OCI-LY1 (cell line): ENCODE measurements at regions not wholly inside any gene's neighbourhood (a gene's known extent, or its start where the extent isn't known, plus 50 kb on each side); places are given as distances from the start of the nearest gene placed in this dataset.

Experiments
- H2AFZ ChIP-seq: fragments of 200-600 bp; sonication (generic), shearing (Covaris generic); 2 replicates; pipeline ENCODE4 v1.6.0; 2014; ENCODE audit warnings: antibody characterized with exemption, mild to moderate bottlenecking, low read length
- H3F3A ChIP-seq: fragments of 200-600 bp; sonication (generic), shearing (Covaris generic); 2 replicates; pipeline ENCODE4 v1.6.0; 2014; ENCODE audit warnings: mild to moderate bottlenecking, antibody characterized with exemption, low read length, moderate library complexity; ENCODE audit not compliant: insufficient read depth
- H3K27ac ChIP-seq: fragments of 200-600 bp; sonication (generic); 2 replicates; pipeline ENCODE4 v1.5.1; 2014; ENCODE audit warnings: low read length, mixed run types, mild to moderate bottlenecking, low read depth; ENCODE audit not compliant: poor library complexity, severe bottlenecking
- H3K27me3 ChIP-seq: fragments of 200-600 bp; sonication (generic); 2 replicates; pipeline ENCODE4 v1.6.0; 2014; ENCODE audit warnings: antibody characterized with exemption, mild to moderate bottlenecking, low read length, moderate library complexity; ENCODE audit not compliant: insufficient read depth
- H3K36me3 ChIP-seq: fragments of 200-600 bp; sonication (generic); 2 replicates; pipeline ENCODE4 v1.6.1; 2014; ENCODE audit warnings: mild to moderate bottlenecking, antibody characterized with exemption, low read length, moderate library complexity, mixed read lengths; ENCODE audit not compliant: insufficient read depth
- H3K4me1 ChIP-seq: fragments of 200-600 bp; sonication (generic); 2 replicates; pipeline ENCODE4 v1.5.1; 2014; ENCODE audit warnings: mild to moderate bottlenecking, low read length, moderate library complexity; ENCODE audit not compliant: insufficient read depth, severe bottlenecking
- H3K4me2 ChIP-seq: fragments of 200-600 bp; sonication (generic), shearing (Covaris generic); 2 replicates; pipeline ENCODE4 v1.6.1; 2014; ENCODE audit warnings: low read length
- H3K4me3 ChIP-seq: fragments of 200-600 bp; sonication (generic); 2 replicates; pipeline ENCODE4 v1.5.1; 2014; ENCODE audit warnings: low read length, low read depth, mild to moderate bottlenecking, mixed read lengths; ENCODE audit not compliant: poor library complexity, severe bottlenecking
- H3K79me2 ChIP-seq: fragments of 200-600 bp; shearing (Covaris generic); 2 replicates; pipeline ENCODE4 v1.6.1; 2016; ENCODE audit warnings: mixed run types, low read length, mixed read lengths; ENCODE audit not compliant: insufficient read depth
- H3K9ac ChIP-seq: fragments of 200-600 bp; sonication (generic), shearing (Covaris generic); 2 replicates; pipeline ENCODE4 v1.6.1; 2014; ENCODE audit warnings: mild to moderate bottlenecking, low read length, mixed read lengths
- H3K9me2 ChIP-seq: fragments of 200-600 bp; sonication (generic), shearing (Covaris generic); 2 replicates; pipeline ENCODE4 v1.6.1; 2014; ENCODE audit warnings: low read depth, mild to moderate bottlenecking, low read length, mixed read lengths
- H3K9me3 ChIP-seq: fragments of 200-600 bp; shearing (Covaris generic); 2 replicates; pipeline ENCODE4 v1.6.1; 2014; ENCODE audit warnings: low read length, mixed read lengths
- H4K20me1 ChIP-seq: fragments of 200-600 bp; sonication (generic), shearing (Covaris generic); 2 replicates; pipeline ENCODE4 v1.6.0; 2016; ENCODE audit warnings: mild to moderate bottlenecking, low read length; ENCODE audit not compliant: insufficient read depth
- CTCF ChIP-seq: fragments of 200-600 bp; sonication (generic), shearing (Covaris generic); IDR thresholded peaks from 2 replicates; pipeline ENCODE4 v1.5.1; 2017; ENCODE audit warnings: mild to moderate bottlenecking, antibody characterized with exemption, low read length, moderate library complexity, mixed read lengths
- EZH2 ChIP-seq: fragments of 200-600 bp; sonication (generic), shearing (Covaris generic); IDR thresholded peaks from 2 replicates; pipeline ENCODE4 v1.8.0; 2017; ENCODE audit warnings: borderline replicate concordance, mixed run types, mild to moderate bottlenecking, antibody characterized with exemption, low read length, moderate library complexity, mixed read lengths

GRCh38 chr11:110019675-110020074 lies 73.5 kb upstream of the ZC3H12C start:
- Histone ChIP-seq H3K27ac (no peak overlapping the region), H2AFZ (no peak overlapping the region), H4K20me1 (no peaks in the 10 kb centered on the region), H3K4me1 (no peaks in the 10 kb centered on the region), H3K9ac (no peak overlapping the region), H3K9me3 (no peaks in the 10 kb centered on the region), H3K9me2 (no peaks in the 10 kb centered on the region), H3K36me3 (no peaks in the 10 kb centered on the region), H3K27me3 (no peaks in the 10 kb centered on the region), H3K4me3 (no peak overlapping the region), H3F3A (no peaks in the 10 kb centered on the region), H3K4me2 (no peak overlapping the region), H3K79me2 (no peaks in the 10 kb centered on the region)
- no peak for TF ChIP-seq EZH2
- no peak for TF ChIP-seq CTCF

GRCh38 chr11:110022548-110022947 lies 70.6 kb upstream of the ZC3H12C start:
- Histone ChIP-seq H3K9ac (no peak overlapping the region), H4K20me1 (no peaks in the 10 kb centered on the region), H2AFZ (no peak overlapping the region), H3K79me2 (no peaks in the 10 kb centered on the region), H3K9me2 (no peaks in the 10 kb centered on the region), H3K36me3 (no peaks in the 10 kb centered on the region), H3K9me3 (no peaks in the 10 kb centered on the region), H3K4me3 (no peak overlapping the region), H3K4me1 (no peaks in the 10 kb centered on the region), H3K27ac (no peak overlapping the region), H3F3A (no peaks in the 10 kb centered on the region), H3K27me3 (no peaks in the 10 kb centered on the region), H3K4me2 (no peak overlapping the region)
- TF ChIP-seq EZH2 = no peak

- H3K9me3 ChIP-seq = no peaks in the 10 kb centered on the region
- no peak overlapping the region for H3K4me3 ChIP-seq
- no peaks in the 10 kb centered on the region for H3K9me2 ChIP-seq
- TF ChIP-seq EZH2 (no peak), CTCF (no peak)
- no peaks in the 10 kb centered on the region for H3K79me2 ChIP-seq
- H3K36me3 ChIP-seq = no peaks in the 10 kb centered on the region
- no peaks in the 10 kb centered on the region for H3F3A ChIP-seq
- H3K27ac ChIP-seq = no peak overlapping the region
- H3K4me1 ChIP-seq = no peaks in the 10 kb centered on the region
- H3K27me3 ChIP-seq = no peaks in the 10 kb centered on the region
- no peak overlapping the region for H3K4me2 ChIP-seq
- H3K9ac ChIP-seq = no peak overlapping the region
- no peaks in the 10 kb centered on the region for H4K20me1 ChIP-seq
- H2AFZ ChIP-seq = no peak overlapping the region
Observed at GRCh38 chr11:110023711-110024110, 69.5 kb upstream of the ZC3H12C start.

GRCh38 chr11:110026858-110027626 lies 66.2 kb upstream of the ZC3H12C start:
- H3K9ac ChIP-seq = no peak overlapping the region
- no peaks in the 10 kb centered on the region for H3K79me2 ChIP-seq
- H3K27me3 ChIP-seq = no peaks in the 10 kb centered on the region
- no peaks in the 10 kb centered on the region for H3K9me2 ChIP-seq
- no peaks in the 10 kb centered on the region for H3K9me3 ChIP-seq
- no peak overlapping the region for H2AFZ ChIP-seq
- no peak overlapping the region for H3K4me2 ChIP-seq
- H3K27ac ChIP-seq = no peak overlapping the region
- no peaks in the 10 kb centered on the region for H3K4me1 ChIP-seq
- H3F3A ChIP-seq = no peaks in the 10 kb centered on the region
- no peaks in the 10 kb centered on the region for H4K20me1 ChIP-seq
- no peaks in the 10 kb centered on the region for H3K36me3 ChIP-seq
- no peak for TF ChIP-seq EZH2
- no peak for TF ChIP-seq CTCF
- H3K4me3 ChIP-seq = no peak overlapping the region
